ENCODE measurements at regions not wholly inside any gene's neighbourhood (a gene's known extent, or its start where the extent isn't known, plus 50 kb on each side); places are given as distances from the start of the nearest gene placed in this dataset.
"Not testable (repeated sequence)": the region's sequence is repeated elsewhere in the genome, so short reads cannot be mapped to it uniquely, and the experiment has no call there.

GRCh38 chr5:176112888-176113287, 125.3 kb upstream of the SIMC1 start:
- H3K4me1 ChIP-seq (ENCODE audit: insufficient read depth, low read length, poor library complexity, severe bottlenecking); H3K4me3 ChIP-seq (ENCODE audit: low read depth, low read length, poor library complexity, severe bottlenecking); H3K27ac ChIP-seq (ENCODE audit: low read depth, low read length, poor library complexity, severe bottlenecking); POLR2A ChIA-PET (ENCODE audit: low non-redundant PET); H3K9me3 ChIP-seq (ENCODE audit: low read depth, low read length, poor library complexity, severe bottlenecking); H3K27me3 ChIP-seq (replicated peaks; ENCODE audit: insufficient read depth, low read depth, low read length, poor library complexity); intact Hi-C loops (cut with micrococcal nuclease; ENCODE audit: unreplicated experiment); BruUV-seq (replicated peaks); CTCF ChIA-PET; H3K36me3 ChIP-seq (ENCODE audit: insufficient read depth, low read length, poor library complexity, severe bottlenecking); DNase-seq (ENCODE audit: low spot score): not testable (repeated sequence)

GRCh38 chr5:176113673-176114335, 124.4 kb upstream of the SIMC1 start:
- H3K36me3 ChIP-seq (ENCODE audit: insufficient read depth, low read length, poor library complexity, severe bottlenecking); CTCF ChIA-PET; H3K9me3 ChIP-seq (ENCODE audit: low read depth, low read length, poor library complexity, severe bottlenecking); intact Hi-C loops (cut with micrococcal nuclease; ENCODE audit: unreplicated experiment); H3K4me3 ChIP-seq (ENCODE audit: low read depth, low read length, poor library complexity, severe bottlenecking); BruUV-seq (replicated peaks); H3K27ac ChIP-seq (ENCODE audit: low read depth, low read length, poor library complexity, severe bottlenecking); DNase-seq (ENCODE audit: low spot score); H3K4me1 ChIP-seq (ENCODE audit: insufficient read depth, low read length, poor library complexity, severe bottlenecking); POLR2A ChIA-PET (ENCODE audit: low non-redundant PET); H3K27me3 ChIP-seq (replicated peaks; ENCODE audit: insufficient read depth, low read depth, low read length, poor library complexity): not testable (repeated sequence)

DNA sequence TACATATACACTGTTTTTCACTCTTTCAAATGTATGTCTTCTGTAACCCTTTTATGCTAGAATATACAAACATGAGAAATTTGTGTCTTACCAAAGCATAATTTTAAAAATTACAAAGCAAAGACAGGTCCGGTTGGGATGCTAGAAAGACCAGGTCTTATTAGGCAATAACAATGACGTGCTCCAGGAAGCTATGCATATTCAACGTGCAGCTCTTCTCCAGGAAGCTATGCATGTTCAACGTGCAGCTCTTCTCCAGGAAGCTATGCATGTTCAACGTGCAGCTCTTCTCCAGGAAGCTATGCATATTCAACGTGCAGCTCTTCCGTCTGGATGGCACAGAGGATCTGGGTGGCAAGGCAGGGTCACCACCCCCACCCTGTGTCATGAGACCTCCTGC, 123.4 kb upstream of the SIMC1 start:
- intact Hi-C loops (cut with micrococcal nuclease; ENCODE audit: unreplicated experiment); H3K27me3 ChIP-seq (replicated peaks; ENCODE audit: insufficient read depth, low read depth, low read length, poor library complexity); H3K4me3 ChIP-seq (ENCODE audit: low read depth, low read length, poor library complexity, severe bottlenecking); DNase-seq (ENCODE audit: low spot score); BruUV-seq (replicated peaks); POLR2A ChIA-PET (ENCODE audit: low non-redundant PET); H3K36me3 ChIP-seq (ENCODE audit: insufficient read depth, low read length, poor library complexity, severe bottlenecking); H3K27ac ChIP-seq (ENCODE audit: low read depth, low read length, poor library complexity, severe bottlenecking); H3K4me1 ChIP-seq (ENCODE audit: insufficient read depth, low read length, poor library complexity, severe bottlenecking); CTCF ChIA-PET; H3K9me3 ChIP-seq (ENCODE audit: low read depth, low read length, poor library complexity, severe bottlenecking): not testable (repeated sequence)

DNA sequence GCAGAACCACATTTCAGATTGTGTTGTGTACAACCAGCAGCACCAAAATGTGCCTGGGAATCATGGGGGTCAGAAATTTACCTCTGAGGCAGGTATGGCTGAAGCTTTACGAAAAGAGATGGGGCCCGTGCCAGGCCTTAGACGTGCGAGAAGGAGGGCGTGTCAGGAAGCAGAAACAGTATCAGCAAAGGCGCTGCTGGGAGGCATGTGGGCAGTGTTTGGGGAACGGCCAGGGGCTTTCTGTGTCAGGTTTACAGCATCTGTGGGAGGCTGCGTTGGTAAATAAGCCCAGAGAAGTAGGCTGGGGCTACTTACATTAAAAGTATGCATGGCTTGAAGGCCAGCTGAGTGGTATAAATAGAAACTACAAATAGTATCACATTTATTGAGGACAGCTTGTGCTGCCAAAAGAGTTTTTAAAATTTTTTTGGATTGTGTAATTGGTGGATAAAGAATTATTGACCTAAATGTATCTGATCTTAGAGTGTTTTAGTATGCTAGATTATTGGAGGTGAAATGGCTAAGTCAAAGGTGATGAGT, 120.5 kb upstream of the SIMC1 start:
- H3K9me3 ChIP-seq (ENCODE audit: low read depth, low read length, poor library complexity, severe bottlenecking); intact Hi-C loops (cut with micrococcal nuclease; ENCODE audit: unreplicated experiment); H3K4me3 ChIP-seq (ENCODE audit: low read depth, low read length, poor library complexity, severe bottlenecking); CTCF ChIA-PET; H3K36me3 ChIP-seq (ENCODE audit: insufficient read depth, low read length, poor library complexity, severe bottlenecking); DNase-seq (ENCODE audit: low spot score); BruUV-seq (replicated peaks); POLR2A ChIA-PET (ENCODE audit: low non-redundant PET); H3K27me3 ChIP-seq (replicated peaks; ENCODE audit: insufficient read depth, low read depth, low read length, poor library complexity); H3K4me1 ChIP-seq (ENCODE audit: insufficient read depth, low read length, poor library complexity, severe bottlenecking); H3K27ac ChIP-seq (ENCODE audit: low read depth, low read length, poor library complexity, severe bottlenecking): not testable (repeated sequence)

- H3K27ac ChIP-seq (ENCODE audit: low read depth, low read length, poor library complexity, severe bottlenecking); H3K4me3 ChIP-seq (ENCODE audit: low read depth, low read length, poor library complexity, severe bottlenecking); H3K27me3 ChIP-seq (replicated peaks; ENCODE audit: insufficient read depth, low read depth, low read length, poor library complexity); POLR2A ChIA-PET (ENCODE audit: low non-redundant PET); CTCF ChIA-PET; H3K36me3 ChIP-seq (ENCODE audit: insufficient read depth, low read length, poor library complexity, severe bottlenecking); DNase-seq (ENCODE audit: low spot score); BruUV-seq (replicated peaks); intact Hi-C loops (cut with micrococcal nuclease; ENCODE audit: unreplicated experiment); H3K4me1 ChIP-seq (ENCODE audit: insufficient read depth, low read length, poor library complexity, severe bottlenecking); H3K9me3 ChIP-seq (ENCODE audit: low read depth, low read length, poor library complexity, severe bottlenecking): not testable (repeated sequence)
Observed at GRCh38 chr5:176122361-176122760, 115.9 kb upstream of the SIMC1 start.

DNA sequence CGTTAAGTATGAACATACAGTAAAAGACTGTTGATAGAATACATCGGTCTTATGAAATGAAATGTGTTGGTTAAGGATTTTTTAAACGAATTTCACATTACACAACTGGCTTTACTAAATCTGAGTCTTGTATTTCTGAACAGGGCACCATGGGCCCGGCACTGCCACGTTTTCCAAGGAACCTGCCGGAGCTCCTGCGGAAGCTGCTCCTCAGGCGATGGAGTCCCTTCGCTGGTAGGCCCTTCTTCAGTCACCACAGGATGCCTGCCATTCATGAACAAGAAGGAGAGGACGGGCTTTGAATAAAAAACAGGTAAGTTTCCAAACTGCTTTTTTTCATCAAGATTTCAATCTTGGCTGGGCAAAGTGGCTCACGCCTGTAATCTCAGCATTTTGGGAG, 114.1 kb upstream of the SIMC1 start:
- intact Hi-C loops (cut with micrococcal nuclease; ENCODE audit: unreplicated experiment); H3K36me3 ChIP-seq (ENCODE audit: insufficient read depth, low read length, poor library complexity, severe bottlenecking); POLR2A ChIA-PET (ENCODE audit: low non-redundant PET); H3K27me3 ChIP-seq (replicated peaks; ENCODE audit: insufficient read depth, low read depth, low read length, poor library complexity); H3K4me3 ChIP-seq (ENCODE audit: low read depth, low read length, poor library complexity, severe bottlenecking); H3K4me1 ChIP-seq (ENCODE audit: insufficient read depth, low read length, poor library complexity, severe bottlenecking); DNase-seq (ENCODE audit: low spot score); H3K9me3 ChIP-seq (ENCODE audit: low read depth, low read length, poor library complexity, severe bottlenecking); BruUV-seq (replicated peaks); CTCF ChIA-PET; H3K27ac ChIP-seq (ENCODE audit: low read depth, low read length, poor library complexity, severe bottlenecking): not testable (repeated sequence)

Measured in A673 (cell line).